Trophoblast cell (in vitro differentiated cells and primary cell): ENCODE measurements at regions not wholly inside any gene's neighbourhood (a gene's known extent, or its start where the extent isn't known, plus 50 kb on each side); places are given as distances from the start of the nearest gene placed in this dataset.
A peak's percentile ranks its signal among the peaks of the same experiment; 100 is the strongest.

Experiments used
- DNase-seq, 2 donors: peaks; one replicate each; pipeline ENCODE4 v3.0.0-alpha.2; 2016
- H2AFZ ChIP-seq: 2 replicates; pipeline ENCODE4 v1.6.1; 2013; ENCODE audit warnings: low read length, moderate library complexity, mild to moderate bottlenecking; ENCODE audit not compliant: insufficient read depth, poor library complexity
- H2AK5ac ChIP-seq: 2 replicates; pipeline ENCODE4 v1.6.1; 2013; ENCODE audit warnings: mild to moderate bottlenecking, low read length
- H2BK120ac ChIP-seq: 2 replicates; pipeline ENCODE4 v1.6.1; 2013; ENCODE audit warnings: low read length, mild to moderate bottlenecking, moderate library complexity; ENCODE audit not compliant: insufficient read depth, poor library complexity
- H2BK12ac ChIP-seq: 2 replicates; pipeline ENCODE4 v1.6.1; 2013; ENCODE audit warnings: mild to moderate bottlenecking, low read length, moderate library complexity
- H2BK5ac ChIP-seq: 2 replicates; pipeline ENCODE4 v1.6.1; 2013; ENCODE audit warnings: low read length, low read depth, moderate library complexity, mild to moderate bottlenecking; ENCODE audit not compliant: poor library complexity
- H3K14ac ChIP-seq: 2 replicates; pipeline ENCODE4 v1.6.1; 2013; ENCODE audit warnings: mild to moderate bottlenecking, low read length
- H3K18ac ChIP-seq: 2 replicates; pipeline ENCODE4 v1.6.1; 2013; ENCODE audit warnings: mild to moderate bottlenecking, low read length
- H3K23ac ChIP-seq: 2 replicates; pipeline ENCODE4 v1.6.1; 2013; ENCODE audit warnings: low read length
- H3K27ac ChIP-seq: 2 replicates; pipeline ENCODE4 v1.5.1; 2013; ENCODE audit warnings: low read depth, mild to moderate bottlenecking, inconsistent platforms, low read length, moderate library complexity
- H3K27me3 ChIP-seq: 2 replicates; pipeline ENCODE4 v1.6.1; 2013; ENCODE audit warnings: inconsistent platforms, mild to moderate bottlenecking, low read length, moderate library complexity; ENCODE audit not compliant: insufficient read depth
- H3K36me3 ChIP-seq, 2 experiments: 1 replicate in 1 of 2; 2 replicates in 1 of 2; pipeline ENCODE4 v1.6.1; 2013; ENCODE audit warnings: low read length in 2 of 2, mild to moderate bottlenecking in 2 of 2, moderate library complexity in 1 of 2; ENCODE audit not compliant: insufficient read depth in 2 of 2, control insufficient read depth in 1 of 2
- H3K4ac ChIP-seq: 2 replicates; pipeline ENCODE4 v1.6.1; 2013; ENCODE audit warnings: low read depth, mild to moderate bottlenecking, low read length, moderate library complexity
- H3K4me1 ChIP-seq, 2 experiments: 1 replicate in 1 of 2; 2 replicates in 1 of 2; pipeline ENCODE4 v1.6.1; 2013; ENCODE audit warnings: low read length in 2 of 2, mild to moderate bottlenecking in 2 of 2, moderate library complexity in 1 of 2; ENCODE audit not compliant: insufficient read depth in 2 of 2, control insufficient read depth in 1 of 2
- H3K4me2 ChIP-seq: 2 replicates; pipeline ENCODE4 v1.6.1; 2013; ENCODE audit warnings: inconsistent platforms, mild to moderate bottlenecking, low read length, moderate library complexity
- H3K4me3 ChIP-seq: 2 replicates; pipeline ENCODE4 v1.5.1; 2013; ENCODE audit warnings: mild to moderate bottlenecking, low read depth, low read length, inconsistent platforms
- H3K79me1 ChIP-seq: one replicate; pipeline ENCODE4 v1.6.1; 2013; ENCODE audit warnings: low read length
- H3K79me2 ChIP-seq: 2 replicates; pipeline ENCODE4 v1.6.1; 2013; ENCODE audit warnings: low read length, mild to moderate bottlenecking; ENCODE audit not compliant: control insufficient read depth, insufficient read depth, poor library complexity
- H3K9ac ChIP-seq: 2 replicates; pipeline ENCODE4 v1.6.1; 2013; ENCODE audit warnings: mild to moderate bottlenecking, low read length
- H3K9me3 ChIP-seq: 2 replicates; pipeline ENCODE4 v1.6.1; 2013; ENCODE audit warnings: low read depth, mild to moderate bottlenecking, control low read depth, inconsistent platforms, low read length; ENCODE audit not compliant: insufficient read depth
- H4K12ac ChIP-seq: 2 replicates; pipeline ENCODE4 v1.6.1; 2013; ENCODE audit warnings: low read depth, mild to moderate bottlenecking, low read length, moderate library complexity
- H4K8ac ChIP-seq: 2 replicates; pipeline ENCODE4 v1.6.1; 2013; ENCODE audit warnings: low read depth, mild to moderate bottlenecking, low read length, moderate library complexity
- H4K91ac ChIP-seq: one replicate; pipeline ENCODE4 v1.6.1; 2013; ENCODE audit warnings: low read depth, mild to moderate bottlenecking, low read length, moderate library complexity
- WGBS: extraction: QIAGEN DNeasy Blood & Tissue Kit; methylation state at CpG from one replicate; pipeline ENCODE4 v1.1.7; 2013; ENCODE audit warnings: missing lambda C conversion rate; ENCODE audit not compliant: insufficient read length, insufficient coverage; ENCODE audit errors: extremely low coverage; 5-methylcytosine and 5-hydroxymethylcytosine counted together

DNA sequence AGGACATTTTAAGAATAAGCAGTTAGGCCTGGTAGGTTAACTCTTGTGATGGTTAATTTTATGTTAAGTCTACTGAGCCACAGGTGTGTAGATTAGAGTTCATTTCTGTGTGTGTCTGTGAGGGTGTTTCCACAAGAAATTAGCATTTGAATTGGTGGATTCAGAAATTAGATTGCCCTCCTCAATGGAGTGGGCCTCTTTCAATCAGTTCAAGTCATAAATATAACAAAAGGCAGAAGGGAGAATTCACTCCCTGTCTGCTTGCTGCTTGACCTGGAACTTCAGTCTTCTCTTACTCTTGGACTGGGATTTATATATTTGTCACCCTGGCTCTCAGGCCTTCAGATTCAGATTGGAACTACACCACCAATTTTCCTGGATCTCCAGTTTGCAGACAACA is 55.3 kb upstream of the POM121L12 start:
- no peaks in the 10 kb centered on the region for H3K79me1 ChIP-seq
- H2BK120ac ChIP-seq, result no peak overlapping the region
- no peaks in the 10 kb centered on the region for H3K4me1 ChIP-seq
- no peak overlapping the region for H3K4me3 ChIP-seq
- no peak overlapping the region for H4K12ac ChIP-seq
- H3K79me2 ChIP-seq, result no peaks in the 10 kb centered on the region
- no peak overlapping the region for H3K9ac ChIP-seq
- H4K91ac ChIP-seq, result no peak overlapping the region
- DNase-seq, result no peak
- H2AFZ ChIP-seq, result no peak overlapping the region
- no peaks in the 10 kb centered on the region for H3K27me3 ChIP-seq
- no peak overlapping the region for H2AK5ac ChIP-seq
- H3K36me3 ChIP-seq, result no peaks in the 10 kb centered on the region
- H3K4ac ChIP-seq, result no peak overlapping the region
- H3K27ac ChIP-seq, result no peak overlapping the region
- H3K9me3 ChIP-seq, result peaks cover 1% of the 10 kb centered on the region
- no peak overlapping the region for H2BK5ac ChIP-seq
- no peak overlapping the region for H3K14ac ChIP-seq
- no peak overlapping the region for H3K4me2 ChIP-seq
- no peak overlapping the region for H4K8ac ChIP-seq
- no peak overlapping the region for H3K23ac ChIP-seq
- H3K18ac ChIP-seq, result no peak overlapping the region
- H2BK12ac ChIP-seq, result no peak overlapping the region

- Histone ChIP-seq H3K14ac (no peak overlapping the region), H2AK5ac (no peak overlapping the region), H3K9ac (no peak overlapping the region), H3K9me3 (no peaks in the 10 kb centered on the region), H3K18ac (no peak overlapping the region), H3K27me3 (no peaks in the 10 kb centered on the region), H3K4me3 (no peak overlapping the region), H2BK120ac (no peak overlapping the region), H3K23ac (no peak overlapping the region), H3K79me2 (no peaks in the 10 kb centered on the region), H4K8ac (no peak overlapping the region), H3K79me1 (no peaks in the 10 kb centered on the region), H3K27ac (no peak overlapping the region), H2AFZ (no peak overlapping the region), H4K91ac (no peak overlapping the region), H2BK12ac (no peak overlapping the region), H3K4me2 (no peak overlapping the region), H3K4ac (no peak overlapping the region), H2BK5ac (no peak overlapping the region), H4K12ac (no peak overlapping the region), H3K36me3 (no peaks in the 10 kb centered on the region), H3K4me1 (no peaks in the 10 kb centered on the region)
- DNase-seq, result no peak
Observed at GRCh38 chr7:52973126-52973525, 62.3 kb upstream of the POM121L12 start.

DNA sequence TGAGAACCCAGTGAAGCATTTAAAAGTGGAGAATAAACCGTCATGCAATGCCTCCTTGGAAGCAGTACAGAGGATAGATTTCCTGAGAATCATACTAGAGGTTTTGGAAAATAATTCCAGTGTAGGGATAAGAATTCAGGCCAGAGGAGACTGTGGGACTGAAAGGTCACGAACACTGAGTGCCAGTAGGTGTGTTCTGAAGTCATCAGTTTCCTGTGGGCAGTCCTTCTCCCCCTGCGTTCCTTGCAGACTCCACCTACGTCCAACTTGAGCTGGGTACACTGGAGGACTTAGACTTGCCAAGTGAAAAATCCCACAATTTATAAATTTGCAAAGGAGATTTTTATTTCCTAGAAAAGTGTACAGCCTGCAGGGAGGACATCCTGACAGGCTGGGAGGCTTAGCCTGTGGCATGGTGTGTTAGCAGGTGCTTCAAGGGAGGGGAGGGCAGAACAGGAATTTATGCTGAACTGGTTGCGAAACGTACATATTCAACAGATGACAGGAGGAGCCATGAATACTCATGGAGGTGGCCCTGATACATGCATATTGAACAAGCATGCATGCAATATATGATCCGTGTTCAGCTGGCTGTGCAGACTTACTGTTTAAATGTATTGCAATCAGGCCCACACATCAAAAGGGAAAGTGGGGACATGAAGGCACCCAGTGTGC is 72.9 kb upstream of the POM121L12 start:
- Histone ChIP-seq H3K4me1 (peaks cover 11 to 17% of the 10 kb centered on the region in 2 experiments), H3K18ac (no peak overlapping the region), H3K79me1 (peaks cover 31% of the 10 kb centered on the region), H2AFZ (no peak overlapping the region), H4K91ac (peak overlapping the region; percentile 12), H3K79me2 (peaks cover 3% of the 10 kb centered on the region), H2BK120ac (peak overlapping the region; percentile 36), H3K9ac (no peak overlapping the region), H3K14ac (peak overlapping the region; percentile 8), H4K12ac (no peak overlapping the region), H3K23ac (no peak overlapping the region), H2AK5ac (peak overlapping the region; percentile 51), H3K4ac (no peak overlapping the region), H4K8ac (no peak overlapping the region), H3K9me3 (no peaks in the 10 kb centered on the region), H2BK5ac (no peak overlapping the region), H3K27ac (no peak overlapping the region), H3K4me2 (no peak overlapping the region), H2BK12ac (peak overlapping the region; percentile 66), H3K4me3 (no peak overlapping the region), H3K36me3 (no peaks in the 10 kb centered on the region), H3K27me3 (no peaks in the 10 kb centered on the region)
- no CpG with 5 or more reads among the region's 7 CpGs for WGBS
- peak; percentile 42 to 81 for DNase-seq

GRCh38 chr7:52961084-52961483 is 74.3 kb upstream of the POM121L12 start:
- Histone ChIP-seq H3K23ac (no peak overlapping the region), H3K9ac (no peak overlapping the region), H3K4me3 (no peak overlapping the region), H2BK5ac (no peak overlapping the region), H4K12ac (no peak overlapping the region), H3K18ac (no peak overlapping the region), H3K4me1 (peaks cover 16 to 23% of the 10 kb centered on the region in 2 experiments), H2BK12ac (peak overlapping the region; percentile 73), H2AFZ (no peak overlapping the region), H2AK5ac (no peak overlapping the region), H3K4me2 (peak overlapping the region; percentile 16), H4K8ac (no peak overlapping the region), H3K9me3 (no peaks in the 10 kb centered on the region), H3K14ac (no peak overlapping the region), H3K79me2 (peaks cover 6% of the 10 kb centered on the region), H3K36me3 (no peaks in the 10 kb centered on the region), H2BK120ac (no peak overlapping the region), H3K27me3 (no peaks in the 10 kb centered on the region), H3K79me1 (peaks cover 41% of the 10 kb centered on the region), H3K4ac (no peak overlapping the region), H4K91ac (peak overlapping the region; percentile 45), H3K27ac (peak overlapping the region; percentile 33)
- peak; percentile 79 to 96 for DNase-seq
- WGBS, result no CpG with 5 or more reads among the region's 1 CpG
